Hepatocyte (in vitro differentiated cells): ENCODE measurements at regions not wholly inside any gene's neighbourhood (a gene's known extent, or its start where the extent isn't known, plus 50 kb on each side); places are given as distances from the start of the nearest gene placed in this dataset.

Experiments used
- DNase-seq: peaks from one replicate; pipeline ENCODE4 v3.0.0-alpha.2; 2016; ENCODE audit warnings: low spot score
- H2AFZ ChIP-seq: fragments of 200-600 bp; sonication (generic); 2 replicates; pipeline ENCODE4 v1.6.0; 2016; ENCODE audit warnings: antibody characterized with exemption, mild to moderate bottlenecking
- H3K27ac ChIP-seq: fragments of 200-600 bp; sonication (generic); 2 replicates; pipeline ENCODE4 v1.5.1; 2016; ENCODE audit warnings: mild to moderate bottlenecking
- H3K27me3 ChIP-seq: fragments of 200-600 bp; sonication (generic); 2 replicates; pipeline ENCODE4 v1.6.1; 2016
- H3K36me3 ChIP-seq: fragments of 200-600 bp; sonication (generic); replicated peaks from 2 replicates; pipeline ENCODE4 v1.5.1; 2016; ENCODE audit warnings: low read depth; ENCODE audit not compliant: insufficient read depth
- H3K4me1 ChIP-seq: fragments of 200-600 bp; sonication (generic); 2 replicates; pipeline ENCODE4 v1.5.1; 2016; ENCODE audit warnings: mild to moderate bottlenecking, moderate library complexity; ENCODE audit not compliant: insufficient read depth
- H3K4me2 ChIP-seq: fragments of 200-600 bp; sonication (generic); 2 replicates; pipeline ENCODE4 v1.6.0; 2016
- H3K4me3 ChIP-seq: fragments of 200-600 bp; sonication (generic); 2 replicates; pipeline ENCODE4 v1.5.1; 2016; ENCODE audit warnings: mild to moderate bottlenecking
- H3K79me2 ChIP-seq: fragments of 200-600 bp; sonication (generic); 2 replicates; pipeline ENCODE4 v1.6.0; 2017; ENCODE audit warnings: mild to moderate bottlenecking
- H3K9me2 ChIP-seq: fragments of 200-600 bp; sonication (generic); replicated peaks from 2 replicates; pipeline ENCODE4 v1.6.0; 2017; ENCODE audit warnings: mild to moderate bottlenecking; ENCODE audit not compliant: insufficient read depth
- H3K9me3 ChIP-seq: fragments of 200-600 bp; sonication (generic); 2 replicates; pipeline ENCODE4 v1.5.1; 2016; ENCODE audit warnings: low read depth, mild to moderate bottlenecking
- H4K20me1 ChIP-seq: fragments of 200-600 bp; sonication (generic); 2 replicates; pipeline ENCODE4 v1.6.0; 2016; ENCODE audit warnings: mild to moderate bottlenecking; ENCODE audit not compliant: insufficient read depth, poor library complexity, severe bottlenecking
- EZH2 ChIP-seq: fragments of 200-600 bp; sonication (generic); IDR thresholded peaks from 2 replicates; pipeline ENCODE4 v1.6.1; 2016; ENCODE audit warnings: antibody characterized with exemption, mild to moderate bottlenecking, borderline replicate concordance
- EZH2phosphoT487 ChIP-seq: fragments of 200-600 bp; sonication (generic); IDR thresholded peaks from one replicate; pipeline ENCODE4 v1.6.1; 2018; ENCODE audit warnings: antibody characterized with exemption, mild to moderate bottlenecking, low read depth, moderate library complexity; ENCODE audit not compliant: unreplicated experiment, severe bottlenecking
- WGBS: methylation state at CpG from one replicate; pipeline ENCODE4 v1.1.6; 2016; ENCODE audit warnings: low lambda C conversion rate; ENCODE audit errors: missing lambda C conversion rate; 5-methylcytosine and 5-hydroxymethylcytosine counted together
- TF ChIP-seq, protein P1 (sequence below): fragments of 200-600 bp; sonication (generic); IDR thresholded peaks from 2 replicates; pipeline ENCODE4 v1.5.1; 2016; ENCODE audit warnings: antibody characterized with exemption, mild to moderate bottlenecking; ENCODE audit not compliant: poor library complexity

DNA sequence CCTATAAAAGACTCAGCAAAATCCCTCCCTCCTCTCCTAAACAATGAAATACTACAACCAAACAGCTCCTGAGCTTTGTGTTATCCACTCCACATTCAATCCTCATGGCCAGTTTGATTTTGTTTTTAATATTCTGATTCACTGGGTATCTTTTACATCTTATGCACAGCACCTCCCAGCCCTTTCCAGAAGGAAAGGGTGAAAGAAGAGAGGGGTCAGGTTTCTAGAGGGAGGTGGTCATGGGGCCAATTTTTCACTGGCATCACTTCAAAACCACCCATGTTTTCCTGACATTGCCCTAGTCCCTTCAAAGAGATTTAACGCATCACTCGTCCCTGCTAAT is 315.6 kb downstream of the LPIN1 start:
- DNase-seq: no peak
- Histone ChIP-seq H3K79me2 (no peaks in the 10 kb centered on the region), H3K9me2 (no peaks in the 10 kb centered on the region), H2AFZ (no peak overlapping the region), H3K27me3 (no peaks in the 10 kb centered on the region), H3K27ac (peak overlapping the region; percentile 13), H3K4me3 (no peak overlapping the region), H3K9me3 (no peaks in the 10 kb centered on the region), H3K36me3 (no peaks in the 10 kb centered on the region), H3K4me2 (no peak overlapping the region), H4K20me1 (no peaks in the 10 kb centered on the region), H3K4me1 (peaks cover 4% of the 10 kb centered on the region)
- TF ChIP-seq, protein P1, sequence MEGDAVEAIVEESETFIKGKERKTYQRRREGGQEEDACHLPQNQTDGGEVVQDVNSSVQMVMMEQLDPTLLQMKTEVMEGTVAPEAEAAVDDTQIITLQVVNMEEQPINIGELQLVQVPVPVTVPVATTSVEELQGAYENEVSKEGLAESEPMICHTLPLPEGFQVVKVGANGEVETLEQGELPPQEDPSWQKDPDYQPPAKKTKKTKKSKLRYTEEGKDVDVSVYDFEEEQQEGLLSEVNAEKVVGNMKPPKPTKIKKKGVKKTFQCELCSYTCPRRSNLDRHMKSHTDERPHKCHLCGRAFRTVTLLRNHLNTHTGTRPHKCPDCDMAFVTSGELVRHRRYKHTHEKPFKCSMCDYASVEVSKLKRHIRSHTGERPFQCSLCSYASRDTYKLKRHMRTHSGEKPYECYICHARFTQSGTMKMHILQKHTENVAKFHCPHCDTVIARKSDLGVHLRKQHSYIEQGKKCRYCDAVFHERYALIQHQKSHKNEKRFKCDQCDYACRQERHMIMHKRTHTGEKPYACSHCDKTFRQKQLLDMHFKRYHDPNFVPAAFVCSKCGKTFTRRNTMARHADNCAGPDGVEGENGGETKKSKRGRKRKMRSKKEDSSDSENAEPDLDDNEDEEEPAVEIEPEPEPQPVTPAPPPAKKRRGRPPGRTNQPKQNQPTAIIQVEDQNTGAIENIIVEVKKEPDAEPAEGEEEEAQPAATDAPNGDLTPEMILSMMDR: no peak
- no peak for TF ChIP-seq EZH2
- TF ChIP-seq EZH2phosphoT487: no peak
- WGBS: 69% methylated on average over 2 of the region's 2 CpGs

DNA sequence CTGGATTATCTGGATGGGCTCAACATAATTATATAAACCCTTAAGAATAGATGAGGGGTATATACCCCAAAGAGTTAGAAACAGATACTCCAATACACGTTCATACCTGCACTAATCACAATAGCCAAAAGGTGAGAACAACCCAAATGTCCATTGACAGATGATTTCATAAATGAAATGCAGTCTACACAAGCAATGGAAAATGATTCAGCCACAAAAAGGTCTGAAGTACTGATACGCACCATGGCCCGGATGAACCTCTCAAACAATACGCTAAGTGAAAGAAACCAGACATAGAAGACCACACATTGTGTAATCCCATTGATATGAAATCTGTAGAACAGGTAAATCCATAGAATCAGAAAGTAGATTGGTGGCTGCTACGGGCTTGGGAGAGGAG is 316.8 kb downstream of the LPIN1 start:
- DNase-seq: no peak
- Histone ChIP-seq H3K27me3 (no peaks in the 10 kb centered on the region), H3K9me2 (no peaks in the 10 kb centered on the region), H2AFZ (no peak overlapping the region), H3K27ac (no peak overlapping the region), H3K4me2 (no peak overlapping the region), H3K4me3 (no peak overlapping the region), H3K9me3 (no peaks in the 10 kb centered on the region), H3K79me2 (no peaks in the 10 kb centered on the region), H3K4me1 (peaks cover 4% of the 10 kb centered on the region), H3K36me3 (no peaks in the 10 kb centered on the region), H4K20me1 (no peaks in the 10 kb centered on the region)
- TF ChIP-seq EZH2 (no peak), EZH2phosphoT487 (no peak)
- TF ChIP-seq, protein P1: no peak
- WGBS: 94% methylated on average over 5 of the region's 5 CpGs

DNA sequence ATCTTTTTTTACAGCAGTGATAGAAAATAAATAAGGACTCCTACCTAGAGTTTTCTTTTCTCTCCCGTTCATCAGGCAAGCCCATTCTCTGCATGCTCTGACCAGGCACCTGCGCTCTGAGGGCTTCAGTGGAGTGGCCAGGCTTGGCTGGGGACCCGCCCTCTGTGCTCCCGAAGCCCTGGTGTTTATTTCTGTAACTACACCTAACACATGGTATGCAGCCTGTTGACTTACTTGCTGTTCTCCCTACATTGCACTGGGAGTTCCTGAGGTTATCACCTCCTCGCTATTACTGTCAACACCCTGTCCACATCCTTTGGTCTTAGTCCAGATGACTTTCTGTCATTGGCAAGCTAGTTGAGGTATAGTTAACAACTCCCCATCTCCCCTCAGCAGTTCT is 317.7 kb downstream of the LPIN1 start:
- H3K27me3 ChIP-seq: no peaks in the 10 kb centered on the region
- WGBS: 70% methylated on average over 5 of the region's 5 CpGs
- H4K20me1 ChIP-seq: no peaks in the 10 kb centered on the region
- no peaks in the 10 kb centered on the region for H3K36me3 ChIP-seq
- peaks cover 4% of the 10 kb centered on the region for H3K4me1 ChIP-seq
- TF ChIP-seq EZH2 (no peak), EZH2phosphoT487 (no peak)
- TF ChIP-seq, protein P1: no peak
- DNase-seq: no peak
- no peak overlapping the region for H3K4me2 ChIP-seq
- H2AFZ ChIP-seq: no peak overlapping the region
- H3K4me3 ChIP-seq: no peak overlapping the region
- no peaks in the 10 kb centered on the region for H3K9me2 ChIP-seq
- H3K79me2 ChIP-seq: no peaks in the 10 kb centered on the region
- H3K27ac ChIP-seq: no peak overlapping the region
- no peaks in the 10 kb centered on the region for H3K9me3 ChIP-seq

DNA sequence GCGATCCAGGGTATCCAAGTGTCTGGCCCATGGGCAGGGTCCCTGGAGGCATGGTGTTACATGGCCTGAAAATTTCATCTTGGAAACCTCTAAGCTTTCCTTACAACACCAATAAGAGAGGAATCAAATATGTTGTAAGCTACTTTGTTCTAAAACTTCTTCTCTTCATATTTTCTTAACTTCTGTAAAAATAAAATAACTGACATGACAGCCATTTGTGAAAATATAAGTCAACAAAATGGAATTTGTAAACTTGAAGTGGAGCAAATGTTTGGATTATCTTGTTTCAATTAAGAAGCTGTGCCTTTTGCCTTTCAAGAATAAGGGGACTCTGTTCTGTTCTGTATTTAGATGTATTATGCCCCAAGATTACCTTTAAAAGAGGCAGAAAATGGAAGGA is 319.7 kb downstream of the LPIN1 start:
- WGBS: 86% methylated on average over 1 of the region's 1 CpG
- no peak for TF ChIP-seq EZH2phosphoT487
- TF ChIP-seq, protein P1: no peak
- peaks cover 4% of the 10 kb centered on the region for H3K4me1 ChIP-seq
- no peak overlapping the region for H3K4me3 ChIP-seq
- H2AFZ ChIP-seq: no peak overlapping the region
- no peaks in the 10 kb centered on the region for H3K27me3 ChIP-seq
- H3K79me2 ChIP-seq: no peaks in the 10 kb centered on the region
- no peak for DNase-seq
- no peaks in the 10 kb centered on the region for H3K36me3 ChIP-seq
- H3K4me2 ChIP-seq: no peak overlapping the region
- no peaks in the 10 kb centered on the region for H3K9me3 ChIP-seq
- no peak overlapping the region for H3K27ac ChIP-seq
- H4K20me1 ChIP-seq: no peaks in the 10 kb centered on the region
- H3K9me2 ChIP-seq: no peaks in the 10 kb centered on the region
